ENCODE measurements at regions not wholly inside any gene's neighbourhood (a gene's known extent, or its start where the extent isn't known, plus 50 kb on each side); places are given as distances from the start of the nearest gene placed in this dataset.

- Histone ChIP-seq H3K27ac (ENCODE audit: low read depth, low read length) (no peak overlapping the region), H3K27me3 (ENCODE audit: control insufficient read depth, insufficient read depth, low read length, poor library complexity, severe bottlenecking) (peaks cover 9% of the 10 kb centered on the region), H3K9me3 (ENCODE audit: control insufficient read depth, low read length) (no peaks in the 10 kb centered on the region), H3K9ac (ENCODE audit: extremely low read depth, low read length, poor library complexity, severe bottlenecking) (no peak overlapping the region), H3K4me3 (ENCODE audit: low read length) (no peak overlapping the region), H3K4me1 (ENCODE audit: control insufficient read depth, insufficient read depth, low read length) (no peaks in the 10 kb centered on the region), H3K36me3 (ENCODE audit: control insufficient read depth, insufficient read depth, low read length) (no peaks in the 10 kb centered on the region)
- Mint-ChIP-seq H3K27me3 (ENCODE audit: insufficient read depth) (peaks cover 24% of the 10 kb centered on the region), H3K9me3 (no peaks in the 10 kb centered on the region), H3K4me3 (no peak overlapping the region), H3K36me3 (ENCODE audit: low read depth) (no peaks in the 10 kb centered on the region), H3K27ac (no peak overlapping the region), H3K4me1 (peaks cover 8% of the 10 kb centered on the region)
- DNase-seq: no peak
- WGBS, 2 experiments (ENCODE audit: insufficient coverage in 1 of 2, insufficient read length in 1 of 2): 95 to 97% methylated on average over 5 of the region's 5 CpGs
- TF ChIP-seq CTCF (conservative IDR thresholded peaks at IDR 0.05): no peak
Observed at GRCh38 chr9:96160866-96161265, 141.1 kb downstream of the HSD17B3 start.

- 90 to 93% methylated on average over 5 to 6 of the region's 6 CpGs for WGBS, 2 experiments (ENCODE audit: insufficient coverage in 1 of 2, insufficient read length in 1 of 2)
- H3K36me3 Mint-ChIP-seq (ENCODE audit: low read depth): no peaks in the 10 kb centered on the region
- Histone ChIP-seq H3K4me3 (ENCODE audit: low read length) (no peak overlapping the region), H3K9me3 (ENCODE audit: control insufficient read depth, low read length) (no peaks in the 10 kb centered on the region), H3K4me1 (ENCODE audit: control insufficient read depth, insufficient read depth, low read length) (no peaks in the 10 kb centered on the region), H3K27ac (ENCODE audit: low read depth, low read length) (no peak overlapping the region), H3K9ac (ENCODE audit: extremely low read depth, low read length, poor library complexity, severe bottlenecking) (no peak overlapping the region), H3K27me3 (ENCODE audit: control insufficient read depth, insufficient read depth, low read length, poor library complexity, severe bottlenecking) (peaks cover 9% of the 10 kb centered on the region), H3K36me3 (ENCODE audit: control insufficient read depth, insufficient read depth, low read length) (no peaks in the 10 kb centered on the region)
- no peak overlapping the region for H3K27ac Mint-ChIP-seq
- no peaks in the 10 kb centered on the region for H3K9me3 Mint-ChIP-seq
- no peak overlapping the region for H3K4me3 Mint-ChIP-seq
- peaks cover 8% of the 10 kb centered on the region for H3K4me1 Mint-ChIP-seq
- TF ChIP-seq CTCF (conservative IDR thresholded peaks at IDR 0.05): no peak
- no peak for DNase-seq
- H3K27me3 Mint-ChIP-seq (ENCODE audit: insufficient read depth): peaks cover 24% of the 10 kb centered on the region
Observed at GRCh38 chr9:96160168-96160567, 141.8 kb downstream of the HSD17B3 start.

- Histone ChIP-seq H3K9me3 (ENCODE audit: control insufficient read depth, low read length) (no peaks in the 10 kb centered on the region), H3K36me3 (ENCODE audit: control insufficient read depth, insufficient read depth, low read length) (no peaks in the 10 kb centered on the region), H3K9ac (ENCODE audit: extremely low read depth, low read length, poor library complexity, severe bottlenecking) (no peak overlapping the region), H3K27ac (ENCODE audit: low read depth, low read length) (no peak overlapping the region), H3K4me3 (ENCODE audit: low read length) (no peak overlapping the region), H3K4me1 (ENCODE audit: control insufficient read depth, insufficient read depth, low read length) (no peaks in the 10 kb centered on the region), H3K27me3 (ENCODE audit: control insufficient read depth, insufficient read depth, low read length, poor library complexity, severe bottlenecking) (peaks cover 9% of the 10 kb centered on the region)
- H3K27ac Mint-ChIP-seq: no peak overlapping the region
- H3K27me3 Mint-ChIP-seq (ENCODE audit: insufficient read depth): peaks cover 24% of the 10 kb centered on the region
- WGBS, 2 experiments (ENCODE audit: insufficient coverage in 1 of 2, insufficient read length in 1 of 2): 91 to 100% methylated on average over 2 to 4 of the region's 4 CpGs
- no peak for TF ChIP-seq CTCF (conservative IDR thresholded peaks at IDR 0.05)
- H3K9me3 Mint-ChIP-seq: no peaks in the 10 kb centered on the region
- no peaks in the 10 kb centered on the region for H3K36me3 Mint-ChIP-seq (ENCODE audit: low read depth)
- no peak for DNase-seq
- peaks cover 8% of the 10 kb centered on the region for H3K4me1 Mint-ChIP-seq
- no peak overlapping the region for H3K4me3 Mint-ChIP-seq
Observed at GRCh38 chr9:96159596-96159995, 142.4 kb downstream of the HSD17B3 start.

All from endodermal cell (in vitro differentiated cells).